HL-60 (cell line): ENCODE measurements at regions not wholly inside any gene's neighbourhood (a gene's known extent, or its start where the extent isn't known, plus 50 kb on each side); places are given as distances from the start of the nearest gene placed in this dataset.

Experiments
- DNase-seq, 2 experiments: peaks; one replicate each; pipeline ENCODE4 v3.0.0-alpha.2; 2010 to 2020; ENCODE audit warnings: low read depth in 1 of 2, low spot score in 1 of 2
- H3K27ac ChIP-seq: fragments of 250-450 bp; sonication (Bioruptor Pico); replicated peaks from 2 replicates; pipeline ENCODE4 v1.5.1; 2020; ENCODE audit warnings: mild to moderate bottlenecking, moderate library complexity
- H3K27me3 ChIP-seq: fragments of 250-450 bp; sonication (Bioruptor Pico); 2 replicates; pipeline ENCODE4 v1.5.1; 2021; ENCODE audit warnings: mild to moderate bottlenecking, moderate library complexity; ENCODE audit not compliant: insufficient read depth, poor library complexity, severe bottlenecking
- H3K4me3 ChIP-seq: replicated peaks from 2 replicates; pipeline ENCODE4 v1.5.1; 2011; ENCODE audit warnings: mild to moderate bottlenecking, control low read depth, low read length; ENCODE audit not compliant: insufficient read depth
- CTCF ChIP-seq: IDR thresholded peaks from one replicate; pipeline ENCODE4 v1.5.1; 2011; ENCODE audit warnings: low read length, control low read depth, inconsistent platforms; ENCODE audit not compliant: insufficient read depth
- GABPA ChIP-seq: IDR thresholded peaks from 2 replicates; pipeline ENCODE4 v1.6.1; 2012; ENCODE audit warnings: low read depth
- POLR2AphosphoS5 ChIP-seq: IDR thresholded peaks from 2 replicates; pipeline ENCODE4 v1.6.1; 2012; ENCODE audit warnings: low read depth
- REST ChIP-seq: IDR thresholded peaks from 2 replicates; pipeline ENCODE4 v1.6.1; 2012; ENCODE audit warnings: low read depth; ENCODE audit not compliant: insufficient replicate concordance
- SPI1 ChIP-seq: IDR thresholded peaks from 2 replicates; pipeline ENCODE4 v1.6.1; 2012; ENCODE audit warnings: low read depth, mild to moderate bottlenecking, borderline replicate concordance

GRCh38 chr11:16456366-16456765 is 100.0 kb upstream of the SOX6 start:
- no peak for DNase-seq
- Histone ChIP-seq H3K27ac (no peak overlapping the region), H3K27me3 (no peaks in the 10 kb centered on the region), H3K4me3 (no peak overlapping the region)
- no peak for TF ChIP-seq REST

GRCh38 chr11:16454289-16454863 is 98.0 kb upstream of the SOX6 start:
- TF ChIP-seq POLR2AphosphoS5, result no peak
- no peak for TF ChIP-seq CTCF
- no peak for TF ChIP-seq REST
- TF ChIP-seq SPI1, result no peak
- no peak for TF ChIP-seq GABPA
- no peak overlapping the region for H3K4me3 ChIP-seq
- no peak for DNase-seq
- H3K27ac ChIP-seq, result no peak overlapping the region
- H3K27me3 ChIP-seq, result no peaks in the 10 kb centered on the region

GRCh38 chr11:16448123-16448717 is 91.9 kb upstream of the SOX6 start:
- H3K27me3 ChIP-seq, result no peaks in the 10 kb centered on the region
- TF ChIP-seq SPI1 (no peak), POLR2AphosphoS5 (no peak), CTCF (no peak), GABPA (no peak), REST (no peak)
- H3K27ac ChIP-seq, result no peak overlapping the region
- no peak overlapping the region for H3K4me3 ChIP-seq
- no peak for DNase-seq
